MM.1S (cell line): ENCODE measurements at regions not wholly inside any gene's neighbourhood (a gene's known extent, or its start where the extent isn't known, plus 50 kb on each side); places are given as distances from the start of the nearest gene placed in this dataset.

Source experiments
- DNase-seq: peaks from one replicate; pipeline ENCODE4 v3.0.0-alpha.2; 2015
- H2AFZ ChIP-seq: fragments of 300-600 bp; sonication (generic); 2 replicates; pipeline ENCODE4 v1.6.0; 2016; ENCODE audit warnings: antibody characterized with exemption, low read length
- H3F3A ChIP-seq: fragments of 300-600 bp; sonication (generic); 2 replicates; pipeline ENCODE4 v1.6.1; 2016; ENCODE audit warnings: mild to moderate bottlenecking, antibody characterized with exemption, low read length, moderate library complexity, mixed read lengths; ENCODE audit not compliant: insufficient read depth
- H3K27ac ChIP-seq: fragments of 300-600 bp; sonication (generic); 2 replicates; pipeline ENCODE4 v1.5.1; 2016; ENCODE audit warnings: mild to moderate bottlenecking, low read length
- H3K27me3 ChIP-seq: fragments of 300-600 bp; sonication (generic); replicated peaks from 2 replicates; pipeline ENCODE4 v1.6.0; 2016; ENCODE audit warnings: low read length; ENCODE audit not compliant: insufficient read depth
- H3K36me3 ChIP-seq: fragments of 300-600 bp; sonication (generic); replicated peaks from 2 replicates; pipeline ENCODE4 v1.6.1; 2016; ENCODE audit warnings: mild to moderate bottlenecking, low read length, mixed read lengths; ENCODE audit not compliant: insufficient read depth
- H3K4me1 ChIP-seq: fragments of 300-600 bp; sonication (generic); 2 replicates; pipeline ENCODE4 v1.6.1; 2016; ENCODE audit warnings: low read length, mixed read lengths
- H3K4me2 ChIP-seq: fragments of 300-600 bp; sonication (generic); 2 replicates; pipeline ENCODE4 v1.6.0; 2016; ENCODE audit warnings: low read depth, low read length
- H3K4me3 ChIP-seq: fragments of 300-600 bp; sonication (generic); 2 replicates; pipeline ENCODE4 v1.5.1; 2016; ENCODE audit warnings: low read length, mixed read lengths
- H3K79me2 ChIP-seq: fragments of 300-600 bp; sonication (generic); 2 replicates; pipeline ENCODE4 v1.6.1; 2016; ENCODE audit warnings: mixed run types, low read length, mixed read lengths
- H3K9ac ChIP-seq: fragments of 300-600 bp; sonication (generic); 2 replicates; pipeline ENCODE4 v1.6.1; 2016; ENCODE audit warnings: low read length, mixed read lengths
- H3K9me2 ChIP-seq: fragments of 300-600 bp; sonication (generic); replicated peaks from 2 replicates; pipeline ENCODE4 v1.6.1; 2016; ENCODE audit warnings: mild to moderate bottlenecking, low read length, mixed read lengths; ENCODE audit not compliant: insufficient read depth
- H3K9me3 ChIP-seq: fragments of 300-600 bp; sonication (generic); replicated peaks from 2 replicates; pipeline ENCODE4 v1.6.1; 2016; ENCODE audit warnings: mild to moderate bottlenecking, low read length, mixed read lengths; ENCODE audit not compliant: insufficient read depth
- H4K20me1 ChIP-seq: fragments of 300-600 bp; sonication (generic); 2 replicates; pipeline ENCODE4 v1.6.1; 2016; ENCODE audit warnings: mild to moderate bottlenecking, low read length, moderate library complexity, mixed read lengths; ENCODE audit not compliant: insufficient read depth
- CTCF ChIP-seq: fragments of 300-600 bp; sonication (generic); IDR thresholded peaks from 2 replicates; pipeline ENCODE4 v1.5.1; 2016; ENCODE audit warnings: antibody characterized with exemption, low read length, mixed read lengths
- EZH2 ChIP-seq: fragments of 300-600 bp; sonication (generic); optimal IDR thresholded peaks from 2 replicates; pipeline ENCODE3; 2017; ENCODE audit warnings: low read depth, mild to moderate bottlenecking, antibody characterized with exemption, low read length, mixed read lengths
- EZH2phosphoT487 ChIP-seq: fragments of 300-600 bp; sonication (generic); IDR thresholded peaks from 2 replicates; pipeline ENCODE4 v1.6.1; 2018; ENCODE audit warnings: antibody characterized with exemption, low read length

- H2AFZ ChIP-seq: no peak overlapping the region
- no peaks in the 10 kb centered on the region for H3K9me3 ChIP-seq
- H3K27ac ChIP-seq: no peak overlapping the region
- H3K36me3 ChIP-seq: no peaks in the 10 kb centered on the region
- H3K4me1 ChIP-seq: no peaks in the 10 kb centered on the region
- no peaks in the 10 kb centered on the region for H3F3A ChIP-seq
- no peak for TF ChIP-seq EZH2
- no peak for TF ChIP-seq CTCF
- no peak for TF ChIP-seq EZH2phosphoT487
- no peaks in the 10 kb centered on the region for H4K20me1 ChIP-seq
- no peaks in the 10 kb centered on the region for H3K27me3 ChIP-seq
- no peak for DNase-seq
- no peak overlapping the region for H3K4me3 ChIP-seq
- no peaks in the 10 kb centered on the region for H3K9me2 ChIP-seq
- H3K4me2 ChIP-seq: no peak overlapping the region
- H3K79me2 ChIP-seq: no peaks in the 10 kb centered on the region
- H3K9ac ChIP-seq: no peak overlapping the region
Measured at GRCh38 chr2:5125017-5125730, 567.0 kb upstream of the SOX11 start.

DNA sequence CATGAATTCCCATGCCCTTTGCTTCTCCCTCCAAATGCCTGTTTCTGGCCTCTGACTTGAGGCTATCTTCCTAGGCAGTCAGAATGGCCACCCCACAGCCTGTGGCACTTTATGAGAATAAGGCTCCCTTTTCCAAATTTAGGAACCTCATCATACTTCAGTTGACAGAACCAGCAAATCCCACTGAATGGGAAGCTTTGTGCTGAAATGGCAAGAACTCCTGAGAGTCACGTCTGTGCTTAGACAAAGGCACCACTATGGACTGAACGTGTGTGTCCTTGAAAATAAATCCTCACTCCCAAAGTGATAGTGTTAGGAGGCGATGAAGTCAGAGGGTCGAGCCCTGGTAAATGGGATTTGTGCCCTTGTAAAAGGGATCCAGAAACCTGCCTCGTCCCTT is 559.9 kb upstream of the SOX11 start:
- H3K4me1 ChIP-seq: no peaks in the 10 kb centered on the region
- H3K79me2 ChIP-seq: no peaks in the 10 kb centered on the region
- no peak overlapping the region for H3K27ac ChIP-seq
- no peaks in the 10 kb centered on the region for H4K20me1 ChIP-seq
- no peak overlapping the region for H3K4me2 ChIP-seq
- H3K27me3 ChIP-seq: no peaks in the 10 kb centered on the region
- no peaks in the 10 kb centered on the region for H3K9me3 ChIP-seq
- no peak overlapping the region for H3K9ac ChIP-seq
- H2AFZ ChIP-seq: no peak overlapping the region
- no peaks in the 10 kb centered on the region for H3K36me3 ChIP-seq
- TF ChIP-seq CTCF (no peak), EZH2 (no peak), EZH2phosphoT487 (no peak)
- H3K9me2 ChIP-seq: no peaks in the 10 kb centered on the region
- DNase-seq: no peak
- no peak overlapping the region for H3K4me3 ChIP-seq
- no peaks in the 10 kb centered on the region for H3F3A ChIP-seq

- Histone ChIP-seq H3F3A (no peaks in the 10 kb centered on the region), H3K9me3 (no peaks in the 10 kb centered on the region), H3K27me3 (no peaks in the 10 kb centered on the region), H3K4me1 (no peaks in the 10 kb centered on the region), H4K20me1 (no peaks in the 10 kb centered on the region), H3K4me2 (no peak overlapping the region), H3K27ac (no peak overlapping the region), H2AFZ (no peak overlapping the region), H3K79me2 (no peaks in the 10 kb centered on the region), H3K36me3 (no peaks in the 10 kb centered on the region), H3K9ac (no peak overlapping the region), H3K9me2 (no peaks in the 10 kb centered on the region), H3K4me3 (no peak overlapping the region)
- no peak for TF ChIP-seq EZH2
- no peak for TF ChIP-seq CTCF
- no peak for TF ChIP-seq EZH2phosphoT487
- DNase-seq: no peak
Measured at GRCh38 chr2:5140347-5140746, 551.8 kb upstream of the SOX11 start.
